DND-41 (cell line): ENCODE measurements at regions not wholly inside any gene's neighbourhood (a gene's known extent, or its start where the extent isn't known, plus 50 kb on each side); places are given as distances from the start of the nearest gene placed in this dataset.

Experiments
- ATAC-seq: fragments of 200-7000 bp; cut with Tn5 transposase; 3 replicates; pipeline ENCODE4 v1.9.1; 2021; ENCODE audit warnings: low read depth; ENCODE audit not compliant: insufficient read depth
- DNase-seq: peaks from one replicate; pipeline ENCODE4 v3.0.0-alpha.2; 2020
- H2AFZ ChIP-seq: 2 replicates; pipeline ENCODE4 v1.6.0; 2012; ENCODE audit warnings: low read depth, low read length
- H3K27ac ChIP-seq: 2 replicates; pipeline ENCODE4 v1.5.1; 2012; ENCODE audit warnings: low read length, inconsistent platforms
- H3K27me3 ChIP-seq: fragments of 200-600 bp; sonication (generic); 2 replicates; pipeline ENCODE4 v1.6.0; 2012; ENCODE audit warnings: low read length, mild to moderate bottlenecking, inconsistent platforms; ENCODE audit not compliant: insufficient read depth, poor library complexity
- H3K36me3 ChIP-seq: 2 replicates; pipeline ENCODE4 v1.5.1; 2012; ENCODE audit warnings: low read length, inconsistent platforms; ENCODE audit not compliant: insufficient read depth
- H3K4me1 ChIP-seq: 2 replicates; pipeline ENCODE4 v1.5.1; 2012; ENCODE audit warnings: mild to moderate bottlenecking, low read length; ENCODE audit not compliant: insufficient read depth
- H3K4me2 ChIP-seq: 2 replicates; pipeline ENCODE4 v1.6.0; 2012; ENCODE audit warnings: mild to moderate bottlenecking, moderate library complexity, low read length, inconsistent platforms; ENCODE audit not compliant: insufficient read depth
- H3K4me3 ChIP-seq, 2 experiments: fragments of 200-600 bp in 1 of 2; shearing (Covaris generic) in 1 of 2; 2 replicates each; pipeline ENCODE4 v1.5.1; 2012 to 2016; ENCODE audit warnings: inconsistent platforms in 2 of 2, low read length in 2 of 2, mild to moderate bottlenecking in 2 of 2, low read depth in 1 of 2, moderate library complexity in 1 of 2
- H3K79me2 ChIP-seq: 2 replicates; pipeline ENCODE4 v1.6.0; 2012; ENCODE audit warnings: low read length, inconsistent platforms; ENCODE audit not compliant: insufficient read depth
- H3K9ac ChIP-seq: 2 replicates; pipeline ENCODE4 v1.6.0; 2012; ENCODE audit warnings: low read depth, mild to moderate bottlenecking, inconsistent platforms, low read length, moderate library complexity
- H3K9me3 ChIP-seq: 2 replicates; pipeline ENCODE4 v1.5.1; 2012; ENCODE audit warnings: low read length, moderate library complexity, mild to moderate bottlenecking, inconsistent platforms; ENCODE audit not compliant: insufficient read depth, severe bottlenecking
- H4K20me1 ChIP-seq: 2 replicates; pipeline ENCODE4 v1.6.0; 2012; ENCODE audit warnings: low read length; ENCODE audit not compliant: insufficient read depth
- EZH2 ChIP-seq: IDR thresholded peaks from 3 replicates; pipeline ENCODE4 v1.6.1; 2012; ENCODE audit warnings: borderline replicate concordance, low read depth, mild to moderate bottlenecking, moderate library complexity, low read length, inconsistent platforms; ENCODE audit not compliant: severe bottlenecking
- TF ChIP-seq, protein P1 (sequence below): IDR thresholded peaks from 2 replicates; pipeline ENCODE4 v1.5.1; 2012; ENCODE audit warnings: borderline replicate concordance, low read length, moderate library complexity, mild to moderate bottlenecking; ENCODE audit not compliant: poor library complexity, severe bottlenecking; ENCODE audit errors: extremely low read depth

DNA sequence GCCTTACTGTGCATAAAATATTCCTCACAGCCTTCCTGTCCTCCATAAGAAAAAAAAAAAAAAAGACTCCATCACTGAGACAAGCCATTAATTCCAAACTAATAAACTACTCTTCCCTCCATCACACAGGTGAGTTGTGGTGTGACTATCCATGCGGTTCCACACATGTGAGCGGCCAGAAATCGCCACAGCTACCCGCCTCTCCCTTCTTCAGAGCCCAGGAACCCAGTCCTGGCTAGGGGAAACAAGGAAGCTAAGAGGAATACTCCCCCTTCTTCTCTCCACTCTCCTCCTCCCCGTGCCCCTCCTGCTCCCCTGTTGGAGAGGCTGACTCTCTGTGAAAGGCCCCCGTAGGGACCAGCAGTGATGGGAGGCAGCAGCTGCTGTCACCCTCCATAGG, 128.6 kb upstream of the ARID1B start:
- H3K27ac ChIP-seq: no peak overlapping the region
- no peak overlapping the region for H3K9ac ChIP-seq
- H3K36me3 ChIP-seq: no peaks in the 10 kb centered on the region
- no peaks in the 10 kb centered on the region for H3K9me3 ChIP-seq
- no peak overlapping the region for H3K4me3 ChIP-seq
- H3K27me3 ChIP-seq: no peaks in the 10 kb centered on the region
- DNase-seq: no peak
- H4K20me1 ChIP-seq: no peaks in the 10 kb centered on the region
- no peak overlapping the region for H2AFZ ChIP-seq
- no peak overlapping the region for H3K4me2 ChIP-seq
- H3K79me2 ChIP-seq: no peaks in the 10 kb centered on the region
- ATAC-seq: no peak
- TF ChIP-seq EZH2: no peak
- TF ChIP-seq, protein P1, sequence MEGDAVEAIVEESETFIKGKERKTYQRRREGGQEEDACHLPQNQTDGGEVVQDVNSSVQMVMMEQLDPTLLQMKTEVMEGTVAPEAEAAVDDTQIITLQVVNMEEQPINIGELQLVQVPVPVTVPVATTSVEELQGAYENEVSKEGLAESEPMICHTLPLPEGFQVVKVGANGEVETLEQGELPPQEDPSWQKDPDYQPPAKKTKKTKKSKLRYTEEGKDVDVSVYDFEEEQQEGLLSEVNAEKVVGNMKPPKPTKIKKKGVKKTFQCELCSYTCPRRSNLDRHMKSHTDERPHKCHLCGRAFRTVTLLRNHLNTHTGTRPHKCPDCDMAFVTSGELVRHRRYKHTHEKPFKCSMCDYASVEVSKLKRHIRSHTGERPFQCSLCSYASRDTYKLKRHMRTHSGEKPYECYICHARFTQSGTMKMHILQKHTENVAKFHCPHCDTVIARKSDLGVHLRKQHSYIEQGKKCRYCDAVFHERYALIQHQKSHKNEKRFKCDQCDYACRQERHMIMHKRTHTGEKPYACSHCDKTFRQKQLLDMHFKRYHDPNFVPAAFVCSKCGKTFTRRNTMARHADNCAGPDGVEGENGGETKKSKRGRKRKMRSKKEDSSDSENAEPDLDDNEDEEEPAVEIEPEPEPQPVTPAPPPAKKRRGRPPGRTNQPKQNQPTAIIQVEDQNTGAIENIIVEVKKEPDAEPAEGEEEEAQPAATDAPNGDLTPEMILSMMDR: no peak
- H3K4me1 ChIP-seq: no peaks in the 10 kb centered on the region

DNA sequence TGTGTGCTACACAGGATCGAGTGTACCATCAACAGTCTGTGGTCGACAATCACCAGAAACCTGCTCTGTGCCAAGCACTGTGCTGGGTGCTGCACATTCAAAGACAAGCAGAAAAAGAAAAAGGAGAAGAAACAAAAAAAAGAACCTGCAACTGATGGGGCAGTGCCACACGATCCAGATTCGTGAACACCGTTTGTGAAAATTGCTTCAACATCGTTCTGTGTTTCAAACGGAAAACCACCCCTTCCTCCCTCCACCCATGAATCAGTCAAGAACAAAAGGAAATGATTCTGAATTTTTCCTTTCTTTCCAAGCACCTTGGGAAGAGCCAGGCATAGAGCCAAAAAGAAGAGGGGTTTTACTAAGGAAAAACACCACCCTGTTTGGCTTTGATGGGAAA, 129.2 kb upstream of the ARID1B start:
- Histone ChIP-seq H3K9ac (no peak overlapping the region), H3K27ac (no peak overlapping the region)
- no peak for DNase-seq

DNA sequence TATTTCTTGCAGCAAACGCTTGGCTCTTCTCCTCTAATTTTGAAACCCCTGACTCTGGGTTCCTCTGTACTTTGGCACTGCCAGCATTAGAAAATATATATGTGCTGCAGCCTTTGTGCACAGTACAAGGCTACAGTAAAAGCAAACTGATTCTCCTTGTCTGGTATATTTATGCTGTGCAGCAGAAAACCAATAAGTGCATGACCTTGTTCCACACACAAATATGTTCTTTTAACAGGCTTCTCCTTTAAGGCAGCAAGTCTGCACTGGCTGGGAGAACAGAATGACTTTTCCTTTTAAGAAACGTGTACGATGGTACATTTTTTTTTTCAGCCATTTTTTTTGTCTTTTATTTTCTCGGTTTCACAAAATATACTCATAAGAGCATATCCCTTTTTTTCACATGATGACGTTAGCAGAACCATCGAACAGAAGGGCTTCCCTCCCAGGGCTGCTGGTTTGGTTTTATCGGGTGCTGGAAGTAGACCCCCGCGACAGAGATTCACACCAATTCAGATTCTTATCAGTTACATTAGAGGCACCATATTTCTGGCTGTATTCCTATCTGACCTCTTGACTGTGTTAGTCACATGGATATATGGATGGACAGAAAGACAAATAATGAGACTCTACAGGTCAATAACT, 129.9 kb upstream of the ARID1B start:
- no peak overlapping the region for H3K4me3 ChIP-seq
- no peaks in the 10 kb centered on the region for H3K9me3 ChIP-seq
- H3K4me2 ChIP-seq: no peak overlapping the region
- no peaks in the 10 kb centered on the region for H4K20me1 ChIP-seq
- H2AFZ ChIP-seq: no peak overlapping the region
- DNase-seq (no peak), ATAC-seq (no peak)
- TF ChIP-seq EZH2: no peak
- TF ChIP-seq, protein P1: no peak
- no peak overlapping the region for H3K9ac ChIP-seq
- H3K79me2 ChIP-seq: no peaks in the 10 kb centered on the region
- no peaks in the 10 kb centered on the region for H3K4me1 ChIP-seq
- H3K27me3 ChIP-seq: no peaks in the 10 kb centered on the region
- no peaks in the 10 kb centered on the region for H3K36me3 ChIP-seq
- H3K27ac ChIP-seq: no peak overlapping the region

More for the DNA sequence above, 129.2 kb upstream of the ARID1B start:
- H3K4me3 ChIP-seq: no peak overlapping the region
- no peaks in the 10 kb centered on the region for H3K9me3 ChIP-seq
- H3K27me3 ChIP-seq: no peaks in the 10 kb centered on the region
- no peaks in the 10 kb centered on the region for H3K36me3 ChIP-seq
- no peak for ATAC-seq
- H2AFZ ChIP-seq: no peak overlapping the region
- H3K79me2 ChIP-seq: no peaks in the 10 kb centered on the region
- no peaks in the 10 kb centered on the region for H4K20me1 ChIP-seq
- TF ChIP-seq, protein P1: no peak
- TF ChIP-seq EZH2: no peak
- H3K4me2 ChIP-seq: no peak overlapping the region
- no peaks in the 10 kb centered on the region for H3K4me1 ChIP-seq
